ENCODE measurements at regions not wholly inside any gene's neighbourhood (a gene's known extent, or its start where the extent isn't known, plus 50 kb on each side); places are given as distances from the start of the nearest gene placed in this dataset.

GRCh38 chr10:60660625-60661024, 117.7 kb upstream of the CDK1 start:
- Histone ChIP-seq H3K36me3 (ENCODE audit: control insufficient read depth, insufficient read depth, low read length) (no peaks in the 10 kb centered on the region), H3K27ac (ENCODE audit: extremely low read depth, low read depth, low read length) (no peak overlapping the region), H3K9me1 (ENCODE audit: control insufficient read depth, insufficient read depth, low read length) (no peaks in the 10 kb centered on the region), H3K27me3 (ENCODE audit: control insufficient read depth in 2 of 2, insufficient read depth in 2 of 2, low read length in 2 of 2) (no peaks in the 10 kb centered on the region), H2AFZ (ENCODE audit: low read depth, low read length) (no peak overlapping the region), H3K79me2 (ENCODE audit: control insufficient read depth, insufficient read depth, low read length) (no peaks in the 10 kb centered on the region), H3K9me3 (replicated peaks; ENCODE audit: control insufficient read depth, insufficient read depth, low read depth, low read length) (no peaks in the 10 kb centered on the region), H3K4me3 (no peak overlapping the region), H3K4me2 (ENCODE audit: insufficient read depth, low read length) (no peak overlapping the region), H3K4me1 (replicated peaks in 1 of 2; ENCODE audit: control insufficient read depth in 2 of 2, insufficient read depth in 2 of 2, low read length in 2 of 2) (peaks cover 0 to 14% of the 10 kb centered on the region in 2 experiments; a peak in 2 of 5 replicates), H4K20me1 (replicated peaks; ENCODE audit: control insufficient read depth, insufficient read depth, low read length) (no peaks in the 10 kb centered on the region), H3K9ac (ENCODE audit: insufficient read depth in 1 of 2, low read depth in 2 of 2, low read length in 2 of 2) (no peak overlapping the region)
- DNase-seq (ENCODE audit: extremely low read depth in 1 of 4, low spot score in 3 of 4), result no peak
- ChIA-PET CTCF (ENCODE audit: low intra/inter-chr PET ratio) (no interaction called here), POLR2A (no interaction called here)
- BruUV-seq (replicated peaks), result no TSS peak
- in situ Hi-C loops (cut with MboI), result loop anchor here (25.0 kb wide), 1 partner anchor 823 kb away; no protein-coding TSS in a partner anchor
- FAIRE-seq, result no peak
- WGBS (ENCODE audit: insufficient coverage, low coverage, missing lambda C conversion rate), result 0% methylated on average over 1 of the region's 1 CpG
- intact Hi-C loops (cut with micrococcal nuclease), result no loop called here
- ATAC-seq, result no peak
- TF ChIP-seq FOXJ2 (tag; IDR thresholded peaks at IDR 0.05), result no peak
- no peak for TF ChIP-seq ARID2 (IDR thresholded peaks at IDR 0.05)
- no peak for TF ChIP-seq RBM17 (IDR thresholded peaks at IDR 0.05; ENCODE audit: borderline replicate concordance, low read depth, low read length)
- no peak for TF ChIP-seq GATAD2A (IDR thresholded peaks at IDR 0.05)
- no peak for TF ChIP-seq CTBP1 (IDR thresholded peaks at IDR 0.05; ENCODE audit: borderline replicate concordance)
- no peak for TF ChIP-seq ZNF143 (CRISPR knock-in tag; IDR thresholded peaks at IDR 0.05)
- TF ChIP-seq VEZF1 (CRISPR knock-in tag; IDR thresholded peaks at IDR 0.05), result no peak
- TF ChIP-seq ARID3B (CRISPR knock-in tag; IDR thresholded peaks at IDR 0.05; ENCODE audit: borderline replicate concordance), result no peak
- no peak for TF ChIP-seq ZNF140 (CRISPR knock-in tag; IDR thresholded peaks at IDR 0.05)
- no peak for TF ChIP-seq BACH1 (tag; IDR thresholded peaks at IDR 0.05)
- no peak for TF ChIP-seq NONO (IDR thresholded peaks at IDR 0.05; ENCODE audit: low read depth in 2 of 2, low read length in 1 of 2)
- TF ChIP-seq ZNF444 (CRISPR knock-in tag; IDR thresholded peaks at IDR 0.05), result no peak
- no peak for TF ChIP-seq ZNF592 (IDR thresholded peaks at IDR 0.05)
- TF ChIP-seq, protein P1, sequence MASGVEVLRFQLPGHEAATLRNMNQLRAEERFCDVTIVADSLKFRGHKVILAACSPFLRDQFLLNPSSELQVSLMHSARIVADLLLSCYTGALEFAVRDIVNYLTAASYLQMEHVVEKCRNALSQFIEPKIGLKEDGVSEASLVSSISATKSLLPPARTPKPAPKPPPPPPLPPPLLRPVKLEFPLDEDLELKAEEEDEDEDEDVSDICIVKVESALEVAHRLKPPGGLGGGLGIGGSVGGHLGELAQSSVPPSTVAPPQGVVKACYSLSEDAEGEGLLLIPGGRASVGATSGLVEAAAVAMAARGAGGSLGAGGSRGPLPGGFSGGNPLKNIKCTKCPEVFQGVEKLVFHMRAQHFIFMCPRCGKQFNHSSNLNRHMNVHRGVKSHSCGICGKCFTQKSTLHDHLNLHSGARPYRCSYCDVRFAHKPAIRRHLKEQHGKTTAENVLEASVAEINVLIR (CRISPR knock-in tag; IDR thresholded peaks at IDR 0.05), result no peak
- TF ChIP-seq, protein P2, sequence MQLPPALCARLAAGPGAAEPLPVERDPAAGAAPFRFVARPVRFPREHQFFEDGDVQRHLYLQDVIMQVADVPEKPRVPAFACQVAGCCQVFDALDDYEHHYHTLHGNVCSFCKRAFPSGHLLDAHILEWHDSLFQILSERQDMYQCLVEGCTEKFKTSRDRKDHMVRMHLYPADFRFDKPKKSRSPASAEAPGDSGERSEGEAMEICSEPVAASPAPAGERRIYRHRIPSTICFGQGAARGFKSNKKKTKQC (CRISPR knock-in tag; IDR thresholded peaks at IDR 0.05), result no peak
